GM12892 (cell line): ENCODE measurements at regions not wholly inside any gene's neighbourhood (a gene's known extent, or its start where the extent isn't known, plus 50 kb on each side); places are given as distances from the start of the nearest gene placed in this dataset.

ENCODE experiments used
- POLR2A ChIP-seq: IDR thresholded peaks from 2 replicates; pipeline ENCODE4 v1.6.1; 2011; ENCODE audit warnings: low read depth, low read length, control low read depth
- POLR2AphosphoS5 ChIP-seq: IDR thresholded peaks from 2 replicates; pipeline ENCODE4 v1.6.1; 2011; ENCODE audit warnings: low read depth, low read length, control low read depth

GRCh38 chr3:124283652-124284023, 291.7 kb upstream of the ROPN1 start:
- no peak for TF ChIP-seq POLR2AphosphoS5
- TF ChIP-seq POLR2A: no peak
